SU-DHL-6 (cell line): ENCODE measurements at regions not wholly inside any gene's neighbourhood (a gene's known extent, or its start where the extent isn't known, plus 50 kb on each side); places are given as distances from the start of the nearest gene placed in this dataset.

ENCODE experiments used
- H2AFZ ChIP-seq: fragments of 200-600 bp; sonication (generic); 2 replicates; pipeline ENCODE4 v1.6.1; 2014; ENCODE audit warnings: low read depth, mild to moderate bottlenecking, moderate library complexity, mixed read lengths, antibody characterized with exemption, low read length; ENCODE audit not compliant: severe bottlenecking
- H3F3A ChIP-seq: fragments of 200-600 bp; shearing (Covaris generic); 2 replicates; pipeline ENCODE4 v1.6.0; 2016; ENCODE audit warnings: antibody characterized with exemption, mild to moderate bottlenecking; ENCODE audit not compliant: insufficient read depth
- H3K27ac ChIP-seq: fragments of 200-600 bp; sonication (generic); 2 replicates; pipeline ENCODE4 v1.5.1; 2016; ENCODE audit warnings: low read depth, mild to moderate bottlenecking, low read length, moderate library complexity, mixed read lengths
- H3K27me3 ChIP-seq: fragments of 200-600 bp; sonication (generic), shearing (Covaris generic); 2 replicates; pipeline ENCODE4 v1.6.0; 2014; ENCODE audit warnings: mild to moderate bottlenecking, low read length
- H3K36me3 ChIP-seq: fragments of 200-600 bp; sonication (generic); 2 replicates; pipeline ENCODE4 v1.6.1; 2014; ENCODE audit warnings: mild to moderate bottlenecking, low read length, mixed read lengths
- H3K4me2 ChIP-seq: fragments of 300-600, 200-600 bp; shearing (Covaris generic), sonication (generic); 2 replicates; pipeline ENCODE4 v1.6.0; 2014; ENCODE audit warnings: low read length, low read depth, mild to moderate bottlenecking; ENCODE audit not compliant: poor library complexity, severe bottlenecking
- H3K4me3 ChIP-seq: fragments of 200-600 bp; sonication (generic); 2 replicates; pipeline ENCODE4 v1.5.1; 2014; ENCODE audit warnings: antibody characterized with exemption, low read length, mild to moderate bottlenecking, mixed read lengths; ENCODE audit not compliant: insufficient read depth, poor library complexity, severe bottlenecking
- H3K79me2 ChIP-seq: fragments of 200-600 bp; sonication (generic); 2 replicates; pipeline ENCODE4 v1.6.1; 2014; ENCODE audit warnings: mild to moderate bottlenecking, low read length, moderate library complexity; ENCODE audit not compliant: insufficient read depth
- H3K9ac ChIP-seq: fragments of 200-600 bp; sonication (generic); 2 replicates; pipeline ENCODE4 v1.7.0; 2014; ENCODE audit warnings: mild to moderate bottlenecking, low read length
- H3K9me2 ChIP-seq: fragments of 200-600 bp; sonication (generic); replicated peaks from 2 replicates; pipeline ENCODE4 v1.6.1; 2014; ENCODE audit warnings: low read length; ENCODE audit not compliant: insufficient read depth
- H3K9me3 ChIP-seq: fragments of 200-600 bp; sonication (generic); 2 replicates; pipeline ENCODE4 v1.6.1; 2014; ENCODE audit warnings: low read length, mixed read lengths; ENCODE audit not compliant: insufficient read depth
- H4K20me1 ChIP-seq: fragments of 200-600 bp; sonication (generic); 2 replicates; pipeline ENCODE4 v1.6.1; 2014; ENCODE audit warnings: low read depth, mild to moderate bottlenecking, antibody characterized with exemption, low read length, moderate library complexity, mixed read lengths
- EZH2phosphoT487 ChIP-seq: fragments of 200-600 bp; sonication (generic), shearing (Covaris generic); conservative IDR thresholded peaks from 2 replicates; pipeline ENCODE4 v1.6.1; 2018; ENCODE audit warnings: mild to moderate bottlenecking, antibody characterized with exemption, low read length, moderate library complexity, mixed read lengths
- TF ChIP-seq, protein P1 (sequence below): fragments of 200-600 bp; sonication (generic); IDR thresholded peaks from one replicate; pipeline ENCODE4 v1.5.1; 2017; ENCODE audit warnings: antibody characterized with exemption, mild to moderate bottlenecking, low read length, moderate library complexity; ENCODE audit not compliant: insufficient read depth, poor library complexity, severe bottlenecking

DNA sequence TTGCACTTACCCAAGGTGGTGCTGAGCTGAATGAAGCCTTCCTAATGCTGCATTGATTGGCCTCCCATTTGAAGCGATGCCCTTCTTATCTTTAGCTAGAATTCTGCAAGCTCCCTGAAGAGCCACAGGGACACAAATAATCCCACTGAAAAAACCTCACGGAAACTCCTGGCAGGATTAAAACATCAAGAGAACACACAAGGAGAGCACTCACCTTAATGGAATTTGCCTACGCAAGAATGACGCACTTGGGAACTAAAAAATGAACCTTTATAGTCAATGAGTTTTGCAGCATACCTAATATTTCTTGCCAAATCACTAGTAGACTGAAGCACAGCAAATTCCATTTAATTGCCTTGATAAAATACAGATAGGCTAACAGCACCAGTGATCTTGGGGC is 232.8 kb upstream of the UBASH3B start:
- H3K36me3 ChIP-seq, result no peaks in the 10 kb centered on the region
- H4K20me1 ChIP-seq, result no peaks in the 10 kb centered on the region
- no peaks in the 10 kb centered on the region for H3F3A ChIP-seq
- H3K79me2 ChIP-seq, result no peaks in the 10 kb centered on the region
- H3K9me3 ChIP-seq, result no peaks in the 10 kb centered on the region
- no peak overlapping the region for H3K27ac ChIP-seq
- H2AFZ ChIP-seq, result no peak overlapping the region
- no peak overlapping the region for H3K4me2 ChIP-seq
- no peak overlapping the region for H3K9ac ChIP-seq
- no peak overlapping the region for H3K4me3 ChIP-seq
- H3K27me3 ChIP-seq, result no peaks in the 10 kb centered on the region
- TF ChIP-seq EZH2phosphoT487, result no peak
- TF ChIP-seq, protein P1, sequence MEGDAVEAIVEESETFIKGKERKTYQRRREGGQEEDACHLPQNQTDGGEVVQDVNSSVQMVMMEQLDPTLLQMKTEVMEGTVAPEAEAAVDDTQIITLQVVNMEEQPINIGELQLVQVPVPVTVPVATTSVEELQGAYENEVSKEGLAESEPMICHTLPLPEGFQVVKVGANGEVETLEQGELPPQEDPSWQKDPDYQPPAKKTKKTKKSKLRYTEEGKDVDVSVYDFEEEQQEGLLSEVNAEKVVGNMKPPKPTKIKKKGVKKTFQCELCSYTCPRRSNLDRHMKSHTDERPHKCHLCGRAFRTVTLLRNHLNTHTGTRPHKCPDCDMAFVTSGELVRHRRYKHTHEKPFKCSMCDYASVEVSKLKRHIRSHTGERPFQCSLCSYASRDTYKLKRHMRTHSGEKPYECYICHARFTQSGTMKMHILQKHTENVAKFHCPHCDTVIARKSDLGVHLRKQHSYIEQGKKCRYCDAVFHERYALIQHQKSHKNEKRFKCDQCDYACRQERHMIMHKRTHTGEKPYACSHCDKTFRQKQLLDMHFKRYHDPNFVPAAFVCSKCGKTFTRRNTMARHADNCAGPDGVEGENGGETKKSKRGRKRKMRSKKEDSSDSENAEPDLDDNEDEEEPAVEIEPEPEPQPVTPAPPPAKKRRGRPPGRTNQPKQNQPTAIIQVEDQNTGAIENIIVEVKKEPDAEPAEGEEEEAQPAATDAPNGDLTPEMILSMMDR, result no peak
- H3K9me2 ChIP-seq, result no peaks in the 10 kb centered on the region

DNA sequence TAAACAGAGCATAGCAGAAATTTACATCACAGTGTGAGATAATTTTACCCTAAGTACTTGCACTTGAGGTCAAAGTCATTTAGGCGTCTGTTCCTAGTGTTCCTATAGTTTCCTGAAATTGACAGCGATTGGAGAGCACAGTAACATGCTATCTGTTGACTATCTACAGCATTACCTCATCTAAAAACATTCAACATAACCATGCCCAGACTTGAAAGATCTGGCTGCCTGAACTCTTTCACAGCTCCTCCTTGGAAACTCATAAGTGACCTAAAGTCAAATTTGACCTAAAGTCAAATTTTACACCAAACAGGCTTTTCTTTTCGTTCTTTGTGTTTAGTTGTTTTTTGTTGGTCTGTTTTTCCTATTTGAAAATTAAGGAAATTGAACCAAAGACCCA is 233.8 kb upstream of the UBASH3B start:
- Histone ChIP-seq H3F3A (no peaks in the 10 kb centered on the region), H2AFZ (no peak overlapping the region), H4K20me1 (no peaks in the 10 kb centered on the region), H3K27me3 (no peaks in the 10 kb centered on the region), H3K9me2 (no peaks in the 10 kb centered on the region), H3K4me2 (no peak overlapping the region), H3K36me3 (no peaks in the 10 kb centered on the region), H3K79me2 (no peaks in the 10 kb centered on the region), H3K9me3 (no peaks in the 10 kb centered on the region), H3K9ac (no peak overlapping the region), H3K27ac (no peak overlapping the region), H3K4me3 (no peak overlapping the region)
- TF ChIP-seq EZH2phosphoT487, result no peak
- TF ChIP-seq, protein P1, result no peak

DNA sequence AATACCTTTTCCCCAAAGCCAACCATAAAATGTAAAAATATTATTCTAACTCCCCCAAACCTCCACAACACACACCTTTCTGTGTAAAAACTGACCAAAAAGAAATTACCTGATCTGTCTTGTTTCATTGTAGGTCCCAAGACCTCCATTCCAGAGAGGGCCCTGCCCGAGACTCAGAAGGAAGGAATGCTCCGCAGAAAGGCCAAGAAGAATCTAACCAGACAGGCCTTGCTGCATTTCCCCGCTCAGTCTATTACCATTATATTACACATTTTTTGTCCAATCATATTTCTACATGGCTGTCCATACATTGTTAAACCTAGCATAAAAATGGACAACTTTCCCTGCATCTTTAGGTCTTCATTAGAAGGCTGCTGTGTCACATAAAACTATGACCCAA is 237.5 kb upstream of the UBASH3B start:
- Histone ChIP-seq H3F3A (no peaks in the 10 kb centered on the region), H3K27ac (no peak overlapping the region), H3K79me2 (no peaks in the 10 kb centered on the region), H3K9me2 (no peaks in the 10 kb centered on the region), H3K9ac (no peak overlapping the region), H2AFZ (no peak overlapping the region), H3K9me3 (peaks cover 4% of the 10 kb centered on the region; the same call in 1 of the 2 replicates), H3K36me3 (no peaks in the 10 kb centered on the region), H3K27me3 (no peaks in the 10 kb centered on the region), H3K4me3 (no peak overlapping the region), H3K4me2 (no peak overlapping the region), H4K20me1 (no peaks in the 10 kb centered on the region)
- TF ChIP-seq, protein P1, result no peak
- TF ChIP-seq EZH2phosphoT487, result no peak
